ENCODE measurements at regions not wholly inside any gene's neighbourhood (a gene's known extent, or its start where the extent isn't known, plus 50 kb on each side); places are given as distances from the start of the nearest gene placed in this dataset.

DNA sequence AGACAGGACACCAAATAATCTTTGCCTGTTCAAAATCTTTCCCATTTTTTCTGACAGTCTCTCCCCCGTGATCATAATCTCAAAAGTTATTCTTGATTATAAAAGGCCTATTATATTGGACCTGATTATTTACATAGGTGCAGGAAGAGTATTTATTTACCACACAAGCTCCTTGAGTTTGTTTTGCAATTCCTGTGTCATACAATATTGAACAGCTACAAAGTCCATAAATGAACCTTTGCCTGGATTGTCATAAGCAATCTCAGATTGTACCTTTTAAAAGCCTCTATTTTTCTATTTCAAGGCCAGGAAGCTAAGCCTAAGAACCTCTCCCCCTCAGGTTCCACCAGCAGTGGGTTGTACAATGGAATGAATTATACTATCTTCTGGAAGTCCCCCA, 183.9 kb upstream of the MEOX2 start:
- Histone ChIP-seq H3K27ac (ENCODE audit: extremely low read depth, low read depth, low read length) (no peak overlapping the region), H3K9me1 (ENCODE audit: control insufficient read depth, insufficient read depth, low read length) (no peaks in the 10 kb centered on the region), H3K79me2 (ENCODE audit: control insufficient read depth, insufficient read depth, low read length) (no peaks in the 10 kb centered on the region), H4K20me1 (replicated peaks; ENCODE audit: control insufficient read depth, insufficient read depth, low read length) (no peaks in the 10 kb centered on the region), H3K4me3 (no peak overlapping the region), H3K9ac (ENCODE audit: insufficient read depth in 1 of 2, low read depth in 2 of 2, low read length in 2 of 2) (no peak overlapping the region), H3K27me3 (ENCODE audit: control insufficient read depth in 2 of 2, insufficient read depth in 2 of 2, low read length in 2 of 2) (no peaks in the 10 kb centered on the region), H3K9me3 (replicated peaks; ENCODE audit: control insufficient read depth, insufficient read depth, low read depth, low read length) (no peaks in the 10 kb centered on the region; the same call in 1 of the 2 replicates), H2AFZ (ENCODE audit: low read depth, low read length) (no peak overlapping the region), H3K4me1 (replicated peaks in 1 of 2; ENCODE audit: control insufficient read depth in 2 of 2, insufficient read depth in 2 of 2, low read length in 2 of 2) (no peaks in the 10 kb centered on the region), H3K4me2 (ENCODE audit: insufficient read depth, low read length) (no peak overlapping the region), H3K36me3 (ENCODE audit: control insufficient read depth, insufficient read depth, low read length) (no peaks in the 10 kb centered on the region)
- no TSS peak for BruUV-seq (replicated peaks)
- in situ Hi-C loops (cut with MboI), result no loop called here
- FAIRE-seq (no peak), DNase-seq (ENCODE audit: extremely low read depth in 1 of 4, low spot score in 3 of 4) (no peak), ATAC-seq (no peak)
- intact Hi-C loops (cut with micrococcal nuclease), result no loop called here
- ChIA-PET POLR2A (no interaction called here), CTCF (ENCODE audit: low intra/inter-chr PET ratio) (no interaction called here)
- 0% methylated on average over 1 of the region's 1 CpG for WGBS (ENCODE audit: insufficient coverage, low coverage, missing lambda C conversion rate)
- TF ChIP-seq PHB2 (IDR thresholded peaks at IDR 0.05; ENCODE audit: low read depth) (no peak), NCOA4 (IDR thresholded peaks at IDR 0.05; ENCODE audit: partially characterized antibody) (no peak), RBFOX2 (IDR thresholded peaks at IDR 0.05; ENCODE audit: low read depth, low read length) (no peak), PHF20 (IDR thresholded peaks at IDR 0.05; ENCODE audit: partially characterized antibody) (no peak), PRPF4 (IDR thresholded peaks at IDR 0.05; ENCODE audit: insufficient read depth, low read depth, low read length, poor library complexity, severe bottlenecking) (no peak), SAFB (IDR thresholded peaks at IDR 0.05; ENCODE audit: borderline replicate concordance, low read depth, low read length) (no peak), SMAD1 (IDR thresholded peaks at IDR 0.05; ENCODE audit: low read depth, low read length, partially characterized antibody) (no peak), NR1H2 (CRISPR knock-in tag; IDR thresholded peaks at IDR 0.05) (no peak), EP300 (IDR thresholded peaks at IDR 0.05; ENCODE audit: low read length) (no peak), FOXJ2 (tag; IDR thresholded peaks at IDR 0.05) (no peak), SIRT6 (IDR thresholded peaks at IDR 0.05; ENCODE audit: low read depth, low read length) (no peak)
- TF ChIP-seq, protein P1, sequence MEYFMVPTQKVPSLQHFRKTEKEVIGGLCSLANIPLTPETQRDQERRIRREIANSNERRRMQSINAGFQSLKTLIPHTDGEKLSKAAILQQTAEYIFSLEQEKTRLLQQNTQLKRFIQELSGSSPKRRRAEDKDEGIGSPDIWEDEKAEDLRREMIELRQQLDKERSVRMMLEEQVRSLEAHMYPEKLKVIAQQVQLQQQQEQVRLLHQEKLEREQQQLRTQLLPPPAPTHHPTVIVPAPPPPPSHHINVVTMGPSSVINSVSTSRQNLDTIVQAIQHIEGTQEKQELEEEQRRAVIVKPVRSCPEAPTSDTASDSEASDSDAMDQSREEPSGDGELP (CRISPR knock-in tag; IDR thresholded peaks at IDR 0.05; ENCODE audit: borderline replicate concordance), result no peak
